Fibroblast of villous mesenchyme (primary cell): ENCODE measurements at regions not wholly inside any gene's neighbourhood (a gene's known extent, or its start where the extent isn't known, plus 50 kb on each side); places are given as distances from the start of the nearest gene placed in this dataset.

Source experiments
- DNase-seq: peaks from one replicate; pipeline ENCODE4 v3.0.0-alpha.2; 2010; ENCODE audit warnings: low read depth
- H3K4me3 ChIP-seq: 2 replicates; pipeline ENCODE4 v1.5.1; 2011; ENCODE audit warnings: low read depth, mild to moderate bottlenecking, low read length
- TF ChIP-seq, protein P1 (sequence below): IDR thresholded peaks from 2 replicates; pipeline ENCODE4 v1.5.1; 2012; ENCODE audit warnings: low read depth, mild to moderate bottlenecking, low read length; ENCODE audit not compliant: insufficient read depth

DNA sequence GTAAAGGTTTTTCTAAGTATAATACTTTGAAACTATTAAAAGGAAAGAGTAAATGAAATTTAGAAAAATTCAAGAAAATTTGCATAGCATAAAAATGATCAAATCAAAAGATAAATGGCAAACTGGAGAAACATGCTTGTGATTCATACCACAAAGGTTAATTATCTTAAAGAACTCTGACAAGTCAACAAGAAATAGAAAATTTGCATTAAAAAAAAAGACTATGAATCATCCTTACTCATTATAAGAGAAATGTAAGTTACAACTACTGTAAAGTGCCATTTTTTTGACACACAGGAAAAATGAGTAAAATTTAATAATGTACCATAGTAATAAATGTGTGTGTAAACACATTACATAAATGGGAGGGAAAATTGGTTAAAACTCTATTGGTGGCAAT, 624.4 kb upstream of the C9orf72 start:
- DNase-seq: no peak
- TF ChIP-seq, protein P1, sequence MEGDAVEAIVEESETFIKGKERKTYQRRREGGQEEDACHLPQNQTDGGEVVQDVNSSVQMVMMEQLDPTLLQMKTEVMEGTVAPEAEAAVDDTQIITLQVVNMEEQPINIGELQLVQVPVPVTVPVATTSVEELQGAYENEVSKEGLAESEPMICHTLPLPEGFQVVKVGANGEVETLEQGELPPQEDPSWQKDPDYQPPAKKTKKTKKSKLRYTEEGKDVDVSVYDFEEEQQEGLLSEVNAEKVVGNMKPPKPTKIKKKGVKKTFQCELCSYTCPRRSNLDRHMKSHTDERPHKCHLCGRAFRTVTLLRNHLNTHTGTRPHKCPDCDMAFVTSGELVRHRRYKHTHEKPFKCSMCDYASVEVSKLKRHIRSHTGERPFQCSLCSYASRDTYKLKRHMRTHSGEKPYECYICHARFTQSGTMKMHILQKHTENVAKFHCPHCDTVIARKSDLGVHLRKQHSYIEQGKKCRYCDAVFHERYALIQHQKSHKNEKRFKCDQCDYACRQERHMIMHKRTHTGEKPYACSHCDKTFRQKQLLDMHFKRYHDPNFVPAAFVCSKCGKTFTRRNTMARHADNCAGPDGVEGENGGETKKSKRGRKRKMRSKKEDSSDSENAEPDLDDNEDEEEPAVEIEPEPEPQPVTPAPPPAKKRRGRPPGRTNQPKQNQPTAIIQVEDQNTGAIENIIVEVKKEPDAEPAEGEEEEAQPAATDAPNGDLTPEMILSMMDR: no peak
- no peak overlapping the region for H3K4me3 ChIP-seq

- TF ChIP-seq, protein P1: no peak
- no peak for DNase-seq
Measured at GRCh38 chr9:28203036-28203435, 629.8 kb upstream of the C9orf72 start.

GRCh38 chr9:28206280-28206679, 633.0 kb upstream of the C9orf72 start:
- TF ChIP-seq, protein P1: no peak
- no peak overlapping the region for H3K4me3 ChIP-seq
- no peak for DNase-seq

More at GRCh38 chr9:28203036-28203435, 629.8 kb upstream of the C9orf72 start:
- H3K4me3 ChIP-seq: no peak overlapping the region

GRCh38 chr9:28207657-28208056, 634.4 kb upstream of the C9orf72 start:
- no peak overlapping the region for H3K4me3 ChIP-seq
- TF ChIP-seq, protein P1: no peak
- no peak for DNase-seq

- no peak overlapping the region for H3K4me3 ChIP-seq
- TF ChIP-seq, protein P1: no peak
- DNase-seq: no peak
Measured at GRCh38 chr9:28209130-28209529, 635.8 kb upstream of the C9orf72 start.

DNA sequence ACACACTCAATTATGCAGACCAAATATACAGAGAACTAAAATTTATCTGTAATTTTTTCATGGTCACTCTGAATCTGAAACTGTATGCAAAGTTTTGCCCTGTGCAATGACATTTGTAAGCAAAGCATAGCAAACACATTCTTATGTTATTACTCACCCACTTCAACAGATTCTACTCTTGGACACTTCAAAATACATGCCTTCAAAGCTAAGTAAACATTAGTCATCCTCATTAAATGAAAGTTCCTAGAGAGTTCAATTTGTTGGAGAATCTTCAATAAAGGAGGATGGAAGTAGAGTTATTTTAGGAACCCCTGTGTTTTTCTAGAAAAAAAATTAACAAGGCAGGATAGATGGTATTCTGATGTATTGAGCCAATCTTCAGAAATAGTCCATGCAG, 639.7 kb upstream of the C9orf72 start:
- H3K4me3 ChIP-seq: no peak overlapping the region
- peak; percentile 84 for DNase-seq
- TF ChIP-seq, protein P1: no peak

DNA sequence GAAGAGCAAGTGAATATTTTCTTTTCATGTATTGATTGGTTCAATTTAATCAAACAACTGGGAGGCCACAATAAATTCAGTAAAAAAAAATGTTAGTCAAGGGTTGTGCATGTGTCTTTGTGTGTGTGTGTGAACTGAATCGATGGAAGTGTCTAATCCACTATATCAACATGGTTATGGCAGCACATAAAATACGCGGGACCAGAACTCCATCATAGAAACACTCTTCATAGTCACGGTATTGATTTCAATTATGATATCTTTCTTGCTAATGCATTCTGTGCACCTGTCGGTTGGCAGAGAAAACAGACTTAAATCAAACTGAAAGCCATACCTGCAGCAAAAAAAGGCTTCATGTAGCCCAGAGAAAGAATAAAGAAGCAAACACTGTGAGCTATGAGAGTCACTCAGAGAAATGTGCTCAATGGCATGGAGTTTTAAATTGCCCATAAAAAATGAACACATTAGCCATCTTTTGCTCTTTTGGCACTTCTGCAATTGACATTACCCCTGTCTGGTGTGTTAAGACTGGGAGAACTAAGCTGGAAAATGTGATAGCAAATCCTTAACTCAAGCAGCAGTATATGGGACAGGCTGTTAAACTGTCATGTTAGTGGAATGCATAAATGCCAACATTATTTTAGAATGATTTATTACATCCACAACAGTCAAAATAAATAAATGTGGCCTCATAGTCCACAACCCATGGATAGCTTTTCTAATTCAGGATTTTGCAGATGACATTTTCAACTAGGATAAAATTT, 642.4 kb upstream of the C9orf72 start:
- no peak overlapping the region for H3K4me3 ChIP-seq
- TF ChIP-seq, protein P1: no peak
- DNase-seq: no peak
